Parathyroid adenoma (tissue), 2 donors: ENCODE measurements at regions not wholly inside any gene's neighbourhood (a gene's known extent, or its start where the extent isn't known, plus 50 kb on each side); places are given as distances from the start of the nearest gene placed in this dataset.

Experiments
- H2AFZ ChIP-seq: fragments of 300-600 bp; sonication (generic); one replicate; pipeline ENCODE4 v1.7.0; 2017; ENCODE audit warnings: antibody characterized with exemption, mild to moderate bottlenecking
- H3K27ac ChIP-seq: fragments of 300-600 bp; sonication (generic); one replicate; pipeline ENCODE4 v1.7.0; 2017
- H3K27me3 ChIP-seq: fragments of 300-600 bp; sonication (generic); one replicate; pipeline ENCODE4 v1.7.0; 2017; ENCODE audit warnings: low read length; ENCODE audit not compliant: control insufficient read depth, insufficient read depth
- H3K36me3 ChIP-seq: fragments of 300-600 bp; sonication (generic); one replicate; pipeline ENCODE4 v1.7.0; 2017; ENCODE audit warnings: low read length; ENCODE audit not compliant: control insufficient read depth, insufficient read depth
- H3K4me1 ChIP-seq: fragments of 300-600 bp; sonication (generic); one replicate; pipeline ENCODE4 v1.7.0; 2017; ENCODE audit warnings: control low read depth
- H3K4me2 ChIP-seq: fragments of 300-600 bp; sonication (generic); one replicate; pipeline ENCODE4 v1.7.0; 2017; ENCODE audit warnings: low read length
- H3K4me3 ChIP-seq: fragments of 300-600 bp; sonication (generic); one replicate; pipeline ENCODE4 v1.7.0; 2017; ENCODE audit warnings: low read depth, low read length
- H3K79me2 ChIP-seq: fragments of 300-600 bp; sonication (generic); one replicate; pipeline ENCODE4 v1.7.0; 2017; ENCODE audit warnings: control low read depth
- H3K9ac ChIP-seq: fragments of 300-600 bp; sonication (generic); one replicate; pipeline ENCODE4 v1.7.0; 2017; ENCODE audit warnings: mild to moderate bottlenecking
- H3K9me3 ChIP-seq: fragments of 300-600 bp; sonication (generic); one replicate; pipeline ENCODE4 v1.7.0; 2017; ENCODE audit warnings: low read length; ENCODE audit not compliant: control insufficient read depth
- TF ChIP-seq, protein P1 (sequence below): fragments of 300-600 bp; sonication (generic); IDR thresholded peaks from one replicate; pipeline ENCODE4 v1.7.0; 2017; ENCODE audit warnings: antibody characterized with exemption, mild to moderate bottlenecking
- donor health status: primary hyperparathyroidism.

GRCh38 chr2:134083548-134083947, 170.3 kb upstream of the MGAT5 start:
- Histone ChIP-seq H2AFZ (no peak overlapping the region), H3K79me2 (no peaks in the 10 kb centered on the region), H3K4me2 (no peak overlapping the region), H3K27ac (no peak overlapping the region), H3K9ac (no peak overlapping the region), H3K4me3 (no peak overlapping the region), H3K9me3 (no peaks in the 10 kb centered on the region), H3K4me1 (no peaks in the 10 kb centered on the region), H3K27me3 (no peaks in the 10 kb centered on the region), H3K36me3 (no peaks in the 10 kb centered on the region)
- TF ChIP-seq, protein P1, sequence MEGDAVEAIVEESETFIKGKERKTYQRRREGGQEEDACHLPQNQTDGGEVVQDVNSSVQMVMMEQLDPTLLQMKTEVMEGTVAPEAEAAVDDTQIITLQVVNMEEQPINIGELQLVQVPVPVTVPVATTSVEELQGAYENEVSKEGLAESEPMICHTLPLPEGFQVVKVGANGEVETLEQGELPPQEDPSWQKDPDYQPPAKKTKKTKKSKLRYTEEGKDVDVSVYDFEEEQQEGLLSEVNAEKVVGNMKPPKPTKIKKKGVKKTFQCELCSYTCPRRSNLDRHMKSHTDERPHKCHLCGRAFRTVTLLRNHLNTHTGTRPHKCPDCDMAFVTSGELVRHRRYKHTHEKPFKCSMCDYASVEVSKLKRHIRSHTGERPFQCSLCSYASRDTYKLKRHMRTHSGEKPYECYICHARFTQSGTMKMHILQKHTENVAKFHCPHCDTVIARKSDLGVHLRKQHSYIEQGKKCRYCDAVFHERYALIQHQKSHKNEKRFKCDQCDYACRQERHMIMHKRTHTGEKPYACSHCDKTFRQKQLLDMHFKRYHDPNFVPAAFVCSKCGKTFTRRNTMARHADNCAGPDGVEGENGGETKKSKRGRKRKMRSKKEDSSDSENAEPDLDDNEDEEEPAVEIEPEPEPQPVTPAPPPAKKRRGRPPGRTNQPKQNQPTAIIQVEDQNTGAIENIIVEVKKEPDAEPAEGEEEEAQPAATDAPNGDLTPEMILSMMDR: no peak

GRCh38 chr2:134086594-134087219, 167.2 kb upstream of the MGAT5 start:
- Histone ChIP-seq H3K27me3 (no peaks in the 10 kb centered on the region), H3K27ac (no peak overlapping the region), H2AFZ (no peak overlapping the region), H3K79me2 (no peaks in the 10 kb centered on the region), H3K4me2 (no peak overlapping the region), H3K4me1 (no peaks in the 10 kb centered on the region), H3K9ac (no peak overlapping the region), H3K9me3 (no peaks in the 10 kb centered on the region), H3K4me3 (no peak overlapping the region), H3K36me3 (no peaks in the 10 kb centered on the region)
- TF ChIP-seq, protein P1: no peak

DNA sequence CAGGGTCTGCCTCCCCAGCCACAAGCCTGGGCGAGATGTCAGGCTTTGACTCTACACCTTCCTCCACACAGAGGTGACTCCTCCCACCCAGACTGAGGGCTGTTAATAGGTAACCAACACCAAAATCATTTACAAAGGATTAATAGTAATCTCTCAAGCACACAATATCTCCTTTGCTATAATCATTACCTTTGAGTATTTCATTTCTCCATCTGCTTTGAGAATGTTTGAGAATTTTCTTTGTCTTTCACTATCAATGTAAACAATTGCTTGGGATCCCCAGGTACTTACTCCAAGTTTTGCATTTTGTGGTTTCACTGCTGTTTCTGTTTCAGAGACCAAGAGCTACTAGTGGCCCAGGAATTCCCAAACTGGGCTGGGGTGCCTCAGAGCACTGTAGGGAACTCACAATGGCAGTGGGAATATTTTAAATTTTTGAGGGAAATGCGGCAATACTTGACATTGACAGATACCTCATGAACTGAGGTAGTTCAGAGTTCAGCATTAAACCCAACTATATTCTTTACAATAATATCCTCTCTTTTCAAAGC, 166.4 kb upstream of the MGAT5 start:
- Histone ChIP-seq H3K4me1 (no peaks in the 10 kb centered on the region), H3K27ac (no peak overlapping the region), H3K4me2 (no peak overlapping the region), H3K79me2 (no peaks in the 10 kb centered on the region), H3K9me3 (no peaks in the 10 kb centered on the region), H3K36me3 (no peaks in the 10 kb centered on the region), H3K27me3 (no peaks in the 10 kb centered on the region), H3K4me3 (no peak overlapping the region), H3K9ac (no peak overlapping the region), H2AFZ (no peak overlapping the region)
- TF ChIP-seq, protein P1: no peak

DNA sequence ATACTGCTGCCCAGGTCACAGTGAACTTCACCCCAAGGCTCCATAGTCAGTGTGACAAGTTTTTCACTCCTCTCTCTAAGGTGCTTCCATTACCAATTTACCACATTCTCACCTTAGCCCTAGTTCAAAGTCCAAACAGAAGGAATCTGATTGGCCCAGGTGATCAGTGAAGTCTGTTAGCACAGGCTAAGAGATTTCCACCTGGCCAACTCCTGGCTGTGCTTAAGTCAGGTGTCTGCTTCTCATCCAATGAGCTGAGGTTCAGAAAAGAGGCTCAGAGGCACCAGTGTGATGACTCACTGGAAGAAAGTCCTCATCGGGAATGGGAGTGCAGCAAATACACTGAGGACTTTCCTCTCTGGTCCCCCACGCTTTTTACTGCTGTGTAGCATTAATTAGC, 164.4 kb upstream of the MGAT5 start:
- Histone ChIP-seq H3K4me1 (no peaks in the 10 kb centered on the region), H3K4me2 (no peak overlapping the region), H3K27ac (no peak overlapping the region), H3K36me3 (no peaks in the 10 kb centered on the region), H3K9ac (no peak overlapping the region), H3K4me3 (no peak overlapping the region), H2AFZ (no peak overlapping the region), H3K9me3 (no peaks in the 10 kb centered on the region), H3K27me3 (no peaks in the 10 kb centered on the region), H3K79me2 (no peaks in the 10 kb centered on the region)
- TF ChIP-seq, protein P1: no peak

- Histone ChIP-seq H2AFZ (no peak overlapping the region), H3K27ac (no peak overlapping the region), H3K4me2 (no peak overlapping the region), H3K27me3 (no peaks in the 10 kb centered on the region), H3K9ac (no peak overlapping the region), H3K36me3 (no peaks in the 10 kb centered on the region), H3K79me2 (no peaks in the 10 kb centered on the region), H3K9me3 (no peaks in the 10 kb centered on the region), H3K4me3 (no peak overlapping the region), H3K4me1 (no peaks in the 10 kb centered on the region)
- TF ChIP-seq, protein P1: no peak
Observed at GRCh38 chr2:134097740-134098139, 156.1 kb upstream of the MGAT5 start.
